Loucy (cell line): ENCODE measurements at regions not wholly inside any gene's neighbourhood (a gene's known extent, or its start where the extent isn't known, plus 50 kb on each side); places are given as distances from the start of the nearest gene placed in this dataset.

Experiments
- H2AFZ ChIP-seq: fragments of 200-600 bp; sonication (generic); 2 replicates; pipeline ENCODE4 v1.6.0; 2016; ENCODE audit warnings: antibody characterized with exemption, mild to moderate bottlenecking, low read length, moderate library complexity
- H3F3A ChIP-seq: fragments of 200-600 bp; 2 replicates; pipeline ENCODE4 v1.6.0; 2016; ENCODE audit warnings: antibody characterized with exemption, low read depth, mild to moderate bottlenecking
- H3K27me3 ChIP-seq: fragments of 200-600 bp; sonication (generic); 2 replicates; pipeline ENCODE4 v1.6.1; 2014; ENCODE audit warnings: low read length, mild to moderate bottlenecking; ENCODE audit not compliant: insufficient read depth, poor library complexity, severe bottlenecking
- H3K36me3 ChIP-seq: fragments of 200-600 bp; sonication (generic); 2 replicates; pipeline ENCODE4 v1.6.1; 2016; ENCODE audit warnings: low read length; ENCODE audit not compliant: insufficient read depth
- H3K4me1 ChIP-seq: fragments of 200-600 bp; sonication (generic); 2 replicates; pipeline ENCODE4 v1.5.1; 2014; ENCODE audit warnings: low read length, mild to moderate bottlenecking; ENCODE audit not compliant: insufficient read depth, poor library complexity, severe bottlenecking
- H3K4me2 ChIP-seq: fragments of 200-600 bp; sonication (generic); 2 replicates; pipeline ENCODE4 v1.6.0; 2014; ENCODE audit warnings: antibody characterized with exemption, low read length, low read depth, mild to moderate bottlenecking; ENCODE audit not compliant: poor library complexity, severe bottlenecking
- H3K4me3 ChIP-seq: fragments of 200-600 bp; sonication (generic); 2 replicates; pipeline ENCODE4 v1.5.1; 2014; ENCODE audit warnings: low read length, mild to moderate bottlenecking, mixed read lengths; ENCODE audit not compliant: poor library complexity, severe bottlenecking
- H3K79me2 ChIP-seq: fragments of 200-600 bp; sonication (generic); 2 replicates; pipeline ENCODE4 v1.6.1; 2014; ENCODE audit warnings: low read length; ENCODE audit not compliant: insufficient read depth
- H3K9ac ChIP-seq: fragments of 200-600 bp; sonication (generic); 2 replicates; pipeline ENCODE4 v1.6.0; 2014; ENCODE audit warnings: mild to moderate bottlenecking, low read depth, low read length, moderate library complexity; ENCODE audit not compliant: poor library complexity, severe bottlenecking
- H3K9me2 ChIP-seq: fragments of 200-600 bp; sonication (generic); replicated peaks from 2 replicates; pipeline ENCODE4 v1.6.1; 2016; ENCODE audit warnings: low read depth, low read length, mixed read lengths
- H3K9me3 ChIP-seq: fragments of 200-600 bp; sonication (generic); 2 replicates; pipeline ENCODE4 v1.6.1; 2014; ENCODE audit warnings: mild to moderate bottlenecking, antibody characterized with exemption, low read length, low read depth; ENCODE audit not compliant: insufficient read depth
- H4K20me1 ChIP-seq: fragments of 200-600 bp; sonication (generic); 2 replicates; pipeline ENCODE4 v1.6.0; 2014; ENCODE audit warnings: antibody characterized with exemption, low read length, mild to moderate bottlenecking; ENCODE audit not compliant: insufficient read depth, poor library complexity, severe bottlenecking
- EZH2phosphoT487 ChIP-seq: fragments of 200-600 bp; IDR thresholded peaks from 2 replicates; pipeline ENCODE4 v1.6.1; 2018; ENCODE audit warnings: antibody characterized with exemption, mild to moderate bottlenecking, moderate library complexity, borderline replicate concordance
- TF ChIP-seq, protein P1 (sequence below): fragments of 200-600 bp; sonication (generic); conservative IDR thresholded peaks from 2 replicates; pipeline ENCODE4 v1.5.1; 2014; ENCODE audit warnings: mild to moderate bottlenecking, antibody characterized with exemption, low read length

DNA sequence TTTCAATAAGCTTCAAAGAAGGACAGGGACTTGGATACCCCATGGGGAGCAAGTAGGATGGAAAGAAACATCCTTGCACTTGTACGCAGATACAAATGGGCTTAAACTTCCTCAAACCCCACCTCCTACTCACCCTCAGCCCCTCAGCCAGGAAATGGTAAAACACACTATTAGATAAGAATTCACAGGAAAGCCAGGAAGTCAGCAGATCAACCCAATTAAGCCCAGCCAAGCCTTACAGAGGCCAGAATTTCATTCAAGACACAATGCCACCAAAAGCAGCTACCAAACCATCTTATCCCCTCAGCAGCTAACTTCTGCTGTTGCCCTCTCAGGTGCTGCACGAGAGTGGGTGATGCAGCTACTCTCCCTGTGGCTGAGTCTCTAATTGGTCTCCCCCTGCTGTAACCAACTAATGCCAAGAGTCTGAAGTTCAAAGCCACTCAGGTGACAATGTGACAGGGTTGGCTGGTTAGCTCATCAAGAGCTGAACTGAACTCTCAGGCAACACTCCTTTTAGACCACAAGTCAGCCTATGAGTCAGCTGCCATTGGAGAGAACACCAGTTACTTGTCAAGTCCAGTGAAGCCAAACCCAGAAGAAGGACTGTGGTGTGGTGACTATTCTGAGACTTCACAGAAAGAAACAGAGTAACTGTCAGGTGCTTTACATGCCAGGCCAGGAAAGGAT lies 201.9 kb downstream of the ZNF608 start:
- H3K4me2 ChIP-seq: no peak overlapping the region

DNA sequence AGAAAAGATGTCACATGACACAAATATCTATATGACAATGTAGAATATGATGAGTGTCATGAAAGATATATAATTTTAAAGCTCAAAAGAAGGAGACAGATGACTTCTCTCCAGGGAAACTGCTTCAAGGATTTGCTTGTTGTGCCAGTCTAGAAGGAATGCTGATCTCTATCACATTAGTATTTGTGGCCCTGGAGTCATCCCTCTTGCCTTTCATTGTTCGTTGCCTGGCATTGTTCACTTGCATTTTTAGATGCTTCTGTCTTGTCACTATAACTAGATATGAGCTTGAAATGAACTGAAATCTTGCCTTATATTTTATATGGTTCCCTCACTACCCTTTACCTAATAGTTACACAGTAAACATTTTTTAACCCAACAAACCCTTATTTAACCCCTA lies 207.5 kb downstream of the ZNF608 start:
- Histone ChIP-seq H3K36me3 (no peaks in the 10 kb centered on the region), H3K4me3 (no peak overlapping the region), H3F3A (no peaks in the 10 kb centered on the region), H3K9ac (no peak overlapping the region), H3K4me1 (no peaks in the 10 kb centered on the region), H3K4me2 (no peak overlapping the region), H3K9me2 (no peaks in the 10 kb centered on the region), H3K27me3 (no peaks in the 10 kb centered on the region), H2AFZ (no peak overlapping the region), H4K20me1 (no peaks in the 10 kb centered on the region), H3K9me3 (no peaks in the 10 kb centered on the region), H3K79me2 (no peaks in the 10 kb centered on the region)
- TF ChIP-seq, protein P1, sequence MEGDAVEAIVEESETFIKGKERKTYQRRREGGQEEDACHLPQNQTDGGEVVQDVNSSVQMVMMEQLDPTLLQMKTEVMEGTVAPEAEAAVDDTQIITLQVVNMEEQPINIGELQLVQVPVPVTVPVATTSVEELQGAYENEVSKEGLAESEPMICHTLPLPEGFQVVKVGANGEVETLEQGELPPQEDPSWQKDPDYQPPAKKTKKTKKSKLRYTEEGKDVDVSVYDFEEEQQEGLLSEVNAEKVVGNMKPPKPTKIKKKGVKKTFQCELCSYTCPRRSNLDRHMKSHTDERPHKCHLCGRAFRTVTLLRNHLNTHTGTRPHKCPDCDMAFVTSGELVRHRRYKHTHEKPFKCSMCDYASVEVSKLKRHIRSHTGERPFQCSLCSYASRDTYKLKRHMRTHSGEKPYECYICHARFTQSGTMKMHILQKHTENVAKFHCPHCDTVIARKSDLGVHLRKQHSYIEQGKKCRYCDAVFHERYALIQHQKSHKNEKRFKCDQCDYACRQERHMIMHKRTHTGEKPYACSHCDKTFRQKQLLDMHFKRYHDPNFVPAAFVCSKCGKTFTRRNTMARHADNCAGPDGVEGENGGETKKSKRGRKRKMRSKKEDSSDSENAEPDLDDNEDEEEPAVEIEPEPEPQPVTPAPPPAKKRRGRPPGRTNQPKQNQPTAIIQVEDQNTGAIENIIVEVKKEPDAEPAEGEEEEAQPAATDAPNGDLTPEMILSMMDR: no peak
- no peak for TF ChIP-seq EZH2phosphoT487

More for the DNA sequence above, 201.9 kb downstream of the ZNF608 start:
- H3K36me3 ChIP-seq: no peaks in the 10 kb centered on the region
- no peaks in the 10 kb centered on the region for H3K9me2 ChIP-seq
- no peaks in the 10 kb centered on the region for H3K9me3 ChIP-seq
- H4K20me1 ChIP-seq: no peaks in the 10 kb centered on the region
- H3K4me1 ChIP-seq: no peaks in the 10 kb centered on the region
- no peak overlapping the region for H3K4me3 ChIP-seq
- H3K27me3 ChIP-seq: no peaks in the 10 kb centered on the region
- no peak overlapping the region for H2AFZ ChIP-seq
- H3F3A ChIP-seq: no peaks in the 10 kb centered on the region
- no peaks in the 10 kb centered on the region for H3K79me2 ChIP-seq
- H3K9ac ChIP-seq: no peak overlapping the region
- TF ChIP-seq EZH2phosphoT487: no peak
- TF ChIP-seq, protein P1: no peak

DNA sequence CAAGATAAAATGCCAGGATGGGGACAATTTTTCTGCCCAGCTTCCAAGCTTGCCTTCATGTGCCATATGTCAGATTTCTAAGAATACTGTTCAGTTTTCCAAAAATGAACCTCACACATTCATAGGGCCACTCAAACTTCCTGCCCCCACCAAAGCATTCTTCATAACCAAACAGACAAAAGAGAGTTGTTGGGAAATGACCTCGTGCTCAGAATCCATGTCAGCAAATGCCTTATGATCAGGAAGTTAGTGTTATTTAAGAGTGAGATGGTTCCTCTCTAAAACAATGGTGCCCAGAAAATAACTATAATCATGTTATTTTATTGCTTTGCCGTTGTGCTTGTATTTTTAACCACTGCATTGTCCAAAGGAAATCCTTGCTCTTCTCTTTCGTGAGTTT lies 208.2 kb downstream of the ZNF608 start:
- H4K20me1 ChIP-seq: no peaks in the 10 kb centered on the region
- no peaks in the 10 kb centered on the region for H3K9me3 ChIP-seq
- H2AFZ ChIP-seq: no peak overlapping the region
- H3K9me2 ChIP-seq: no peaks in the 10 kb centered on the region
- TF ChIP-seq, protein P1: no peak
- no peak for TF ChIP-seq EZH2phosphoT487
- H3K79me2 ChIP-seq: no peaks in the 10 kb centered on the region
- no peak overlapping the region for H3K9ac ChIP-seq
- H3F3A ChIP-seq: no peaks in the 10 kb centered on the region
- no peaks in the 10 kb centered on the region for H3K27me3 ChIP-seq
- no peaks in the 10 kb centered on the region for H3K36me3 ChIP-seq
- no peaks in the 10 kb centered on the region for H3K4me1 ChIP-seq
- no peak overlapping the region for H3K4me2 ChIP-seq
- H3K4me3 ChIP-seq: no peak overlapping the region
